PC-3 (cell line): ENCODE measurements at regions not wholly inside any gene's neighbourhood (a gene's known extent, or its start where the extent isn't known, plus 50 kb on each side); places are given as distances from the start of the nearest gene placed in this dataset.

Experiments
- ATAC-seq: fragments of 200-7000 bp; cut with Tn5 transposase; 2 replicates; pipeline ENCODE4 v1.9.1; 2020; ENCODE audit warnings: mild to moderate bottlenecking, moderate library complexity
- BruUV-seq: library from RNA; stranded (reverse); fragments of 400-500 nt; replicated peaks from 2 replicates; lab custom pipeline; 2021; lab: Mats Ljungman, UMichigan
- CTCF ChIA-PET: fragments of 300-600 bp; sonication (Branson Sonifier 250); formaldehyde crosslinking; loops from one replicate; lab custom pipeline; 2022; ENCODE audit warnings: antibody characterized with exemption; lab: Charles Lee
- POLR2A ChIA-PET: fragments of 300-600 bp; sonication (Branson Sonifier 250); formaldehyde crosslinking; loops from one replicate; lab custom pipeline; 2022; ENCODE audit warnings: antibody characterized with exemption; ENCODE audit not compliant: unreplicated experiment; lab: Charles Lee
- DNase-seq: peaks from one replicate; pipeline ENCODE4 v3.0.0-alpha.2; 2015
- H2AFZ ChIP-seq: fragments of 300-600 bp; sonication (generic); 2 replicates; pipeline ENCODE4 v1.6.0; 2016; ENCODE audit warnings: antibody characterized with exemption, low read length
- H3F3A ChIP-seq: fragments of 300-600 bp; sonication (generic); one replicate; pipeline ENCODE4 v1.6.0; 2017; ENCODE audit warnings: antibody characterized with exemption, low read length, control low read depth, mild to moderate bottlenecking; ENCODE audit not compliant: unreplicated experiment
- H3K27ac ChIP-seq: fragments of 300-600 bp; sonication (generic); 2 replicates; pipeline ENCODE4 v1.5.1; 2016; ENCODE audit warnings: mild to moderate bottlenecking, low read length
- H3K27me3 ChIP-seq: fragments of 300-600 bp; sonication (generic); 2 replicates; pipeline ENCODE4 v1.6.1; 2016; ENCODE audit warnings: low read length, mixed read lengths
- H3K36me3 ChIP-seq: fragments of 300-600 bp; sonication (generic); 2 replicates; pipeline ENCODE4 v1.6.1; 2016; ENCODE audit warnings: low read depth, mixed run types, low read length, mixed read lengths
- H3K4me1 ChIP-seq: fragments of 300-600 bp; sonication (generic); 2 replicates; pipeline ENCODE4 v1.5.1; 2016; ENCODE audit warnings: low read length; ENCODE audit not compliant: insufficient read depth
- H3K4me2 ChIP-seq: fragments of 300-600 bp; sonication (generic); 2 replicates; pipeline ENCODE4 v1.6.0; 2016; ENCODE audit warnings: low read length
- H3K4me3 ChIP-seq: fragments of 300-600 bp; sonication (generic); 2 replicates; pipeline ENCODE4 v1.5.1; 2016; ENCODE audit warnings: mild to moderate bottlenecking, low read length, mixed read lengths
- H3K79me2 ChIP-seq: fragments of 300-600 bp; sonication (generic); 2 replicates; pipeline ENCODE4 v1.6.1; 2017; ENCODE audit warnings: low read length, mixed read lengths
- H3K9ac ChIP-seq: fragments of 300-600 bp; sonication (generic); 2 replicates; pipeline ENCODE4 v1.6.0; 2016; ENCODE audit warnings: mild to moderate bottlenecking, low read length
- H3K9me2 ChIP-seq: fragments of 300-600 bp; sonication (generic); replicated peaks from 2 replicates; pipeline ENCODE4 v1.6.1; 2016; ENCODE audit warnings: mixed run types, low read length, mixed read lengths
- H3K9me3 ChIP-seq: fragments of 300-600 bp; sonication (generic); 2 replicates; pipeline ENCODE4 v1.6.1; 2016; ENCODE audit warnings: low read length, mixed read lengths
- H4K20me1 ChIP-seq: fragments of 300-600 bp; sonication (generic); 2 replicates; pipeline ENCODE4 v1.6.1; 2016; ENCODE audit warnings: low read length, mixed read lengths
- CTCF ChIP-seq: fragments of 300-600 bp; sonication (generic); conservative IDR thresholded peaks from 2 replicates; pipeline ENCODE4 v1.5.1; 2017; ENCODE audit warnings: antibody characterized with exemption, low read depth, mild to moderate bottlenecking, low read length
- EZH2 ChIP-seq: fragments of 300-600 bp; sonication (generic); IDR thresholded peaks from one replicate; pipeline ENCODE4 v1.6.1; 2017; ENCODE audit warnings: antibody characterized with exemption, mild to moderate bottlenecking, low read length; ENCODE audit not compliant: unreplicated experiment
- EZH2phosphoT487 ChIP-seq: fragments of 300-600 bp; sonication (generic); IDR thresholded peaks from 2 replicates; pipeline ENCODE4 v1.6.1; 2018; ENCODE audit warnings: mild to moderate bottlenecking, antibody characterized with exemption, low read length, borderline replicate concordance
- intact Hi-C: fragments of 100-400 bp; cut with micrococcal nuclease; formaldehyde crosslinking; loops from 2 replicates; pipeline ENCODE4 v1.9.0; 2023

GRCh38 chr3:27641271-27641800 lies 80.8 kb downstream of the EOMES start:
- no peak overlapping the region for H2AFZ ChIP-seq
- no peaks in the 10 kb centered on the region for H3K36me3 ChIP-seq
- H3K9ac ChIP-seq: no peak overlapping the region
- peaks cover 4% of the 10 kb centered on the region for H3K4me1 ChIP-seq
- no peak overlapping the region for H3K27ac ChIP-seq
- no peak for TF ChIP-seq EZH2phosphoT487
- TF ChIP-seq CTCF: no peak
- TF ChIP-seq EZH2: no peak
- no peak for DNase-seq
- H3K79me2 ChIP-seq: no peaks in the 10 kb centered on the region
- no peaks in the 10 kb centered on the region for H4K20me1 ChIP-seq
- POLR2A ChIA-PET: no interaction called here
- CTCF ChIA-PET: interaction anchor here (0.7 kb wide), 1 partner anchor 29 kb away, joined by 4 read pairs; no protein-coding TSS in a partner anchor
- H3K9me3 ChIP-seq: no peaks in the 10 kb centered on the region
- intact Hi-C loops: no loop called here
- no peak overlapping the region for H3K4me3 ChIP-seq
- H3K9me2 ChIP-seq: no peaks in the 10 kb centered on the region
- no peaks in the 10 kb centered on the region for H3F3A ChIP-seq
- H3K4me2 ChIP-seq: no peak overlapping the region
- H3K27me3 ChIP-seq: no peaks in the 10 kb centered on the region
- no peak for ATAC-seq
- no TSS peak for BruUV-seq

GRCh38 chr3:27639271-27639670 lies 82.9 kb downstream of the EOMES start:
- ATAC-seq (no peak), DNase-seq (no peak)
- Histone ChIP-seq H3K4me1 (peaks cover 4% of the 10 kb centered on the region; the same call in 1 of the 2 replicates), H3K36me3 (no peaks in the 10 kb centered on the region), H3F3A (no peaks in the 10 kb centered on the region), H3K9ac (no peak overlapping the region), H4K20me1 (no peaks in the 10 kb centered on the region), H3K27me3 (no peaks in the 10 kb centered on the region), H3K27ac (no peak overlapping the region), H3K4me3 (no peak overlapping the region), H2AFZ (no peak overlapping the region), H3K9me3 (no peaks in the 10 kb centered on the region), H3K9me2 (no peaks in the 10 kb centered on the region), H3K79me2 (no peaks in the 10 kb centered on the region), H3K4me2 (no peak overlapping the region)
- TF ChIP-seq CTCF (no peak), EZH2 (no peak), EZH2phosphoT487 (no peak)
- ChIA-PET POLR2A (no interaction called here), CTCF (no interaction called here)
- no TSS peak for BruUV-seq
- intact Hi-C loops: no loop called here

- POLR2A ChIA-PET: no interaction called here
These were observed 83.5 kb downstream of the EOMES start for GRCh38 chr3:27638594-27638993.

More at GRCh38 chr3:27638594-27638993, 83.5 kb downstream of the EOMES start:
- TF ChIP-seq CTCF (no peak), EZH2phosphoT487 (no peak), EZH2 (no peak)
- no peaks in the 10 kb centered on the region for H3K9me3 ChIP-seq
- no peaks in the 10 kb centered on the region for H3K27me3 ChIP-seq
- no peak for DNase-seq
- H3K9ac ChIP-seq: no peak overlapping the region
- no peak overlapping the region for H3K27ac ChIP-seq
- intact Hi-C loops: no loop called here
- H2AFZ ChIP-seq: no peak overlapping the region
- H4K20me1 ChIP-seq: no peaks in the 10 kb centered on the region
- H3K4me3 ChIP-seq: no peak overlapping the region
- no peaks in the 10 kb centered on the region for H3K36me3 ChIP-seq
- ATAC-seq: no peak
- peaks cover 4% of the 10 kb centered on the region; the same call in 1 of the 2 replicates for H3K4me1 ChIP-seq
- CTCF ChIA-PET: interaction anchor here (0.6 kb wide), 1 partner anchor 43 kb away, joined by 4 read pairs; no protein-coding TSS in a partner anchor
- no peaks in the 10 kb centered on the region for H3F3A ChIP-seq
- H3K9me2 ChIP-seq: no peaks in the 10 kb centered on the region
- no TSS peak for BruUV-seq
- no peak overlapping the region for H3K4me2 ChIP-seq
- no peaks in the 10 kb centered on the region for H3K79me2 ChIP-seq
